ENCODE measurements at regions not wholly inside any gene's neighbourhood (a gene's known extent, or its start where the extent isn't known, plus 50 kb on each side); places are given as distances from the start of the nearest gene placed in this dataset.
"Not testable (repeated sequence)": the region's sequence is repeated elsewhere in the genome, so short reads cannot be mapped to it uniquely, and the experiment has no call there.

DNA sequence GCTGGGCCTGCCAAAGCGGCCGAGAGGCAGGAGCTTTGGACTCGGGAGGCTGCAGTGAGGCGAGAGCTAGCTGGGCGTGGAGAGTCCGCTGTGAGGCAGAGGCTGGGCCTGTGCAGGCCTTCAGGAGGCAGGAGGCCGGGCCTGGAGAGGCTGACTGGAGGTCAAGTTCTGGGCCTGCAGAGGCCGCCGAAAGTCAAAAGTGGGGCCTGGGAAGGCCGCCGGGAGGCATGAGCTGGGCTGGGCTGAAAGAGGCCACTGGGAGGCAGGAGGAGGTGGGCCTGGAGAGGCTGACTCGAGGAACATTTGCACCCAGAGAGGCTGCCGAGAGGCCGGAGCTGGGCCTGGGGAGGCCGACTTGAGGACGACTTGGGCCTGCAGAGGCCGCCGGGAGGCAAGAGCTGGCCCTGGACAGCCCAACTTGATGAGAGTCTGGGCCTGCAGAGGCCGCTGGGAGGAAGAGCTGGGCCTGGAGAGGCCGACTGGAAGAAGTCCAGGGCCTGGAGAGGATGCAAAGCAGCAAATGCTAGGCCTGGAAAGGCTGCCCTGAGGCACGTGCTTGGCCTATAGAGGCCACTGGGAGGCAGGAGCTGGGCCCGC is 72.7 kb upstream of the COBL start:
- FAIRE-seq; H4K8ac ChIP-seq (ENCODE audit: extremely low read depth, insufficient read depth, low read length); H4K5ac ChIP-seq (ENCODE audit: insufficient read length, low read depth, low read length); H3K9me3 ChIP-seq (ENCODE audit: insufficient read depth in 2 of 2, low read depth in 1 of 2, low read length in 1 of 2); H4K91ac ChIP-seq (replicated peaks; ENCODE audit: insufficient read length, low read length); H3K36me3 ChIP-seq (ENCODE audit: control insufficient read depth in 2 of 4, insufficient read depth in 4 of 4, low read length in 3 of 4); H3K4me1 ChIP-seq (replicated peaks in 1 of 4; ENCODE audit: control insufficient read depth in 3 of 4, insufficient read depth in 4 of 4, low read length in 3 of 4); H3K27me3 ChIP-seq (replicated peaks in 1 of 4; ENCODE audit: control insufficient read depth in 3 of 4, extremely low read depth in 1 of 4, insufficient read depth in 3 of 4, low read length in 3 of 4); H3K18ac ChIP-seq (ENCODE audit: extremely low read depth, low read length); H3K27ac ChIP-seq (ENCODE audit: low read depth, low read length); H3K23ac ChIP-seq (ENCODE audit: insufficient read length); H3K79me1 ChIP-seq (ENCODE audit: low read depth, low read length); POLR2A ChIA-PET (ENCODE audit: partially characterized antibody); H2BK120ac ChIP-seq (replicated peaks; ENCODE audit: low read depth, low read length); H2BK15ac ChIP-seq (ENCODE audit: low read length); H3K4me3 ChIP-seq (ENCODE audit: extremely low read depth in 1 of 4, insufficient read depth in 2 of 4, low read depth in 3 of 4, low read length in 4 of 4); H3K79me2 ChIP-seq (ENCODE audit: control insufficient read depth in 1 of 2, insufficient read depth in 2 of 2, low read length in 2 of 2); H2AK5ac ChIP-seq (ENCODE audit: low read depth, low read length); H3K4ac ChIP-seq (replicated peaks; ENCODE audit: insufficient read length, low read depth, low read length); H3K23me2 ChIP-seq (ENCODE audit: low read depth, low read length); H3K56ac ChIP-seq (replicated peaks; ENCODE audit: insufficient read length, low read depth, low read length); H2AFZ ChIP-seq (ENCODE audit: low read length); H4K20me1 ChIP-seq (replicated peaks in 1 of 2; ENCODE audit: control insufficient read depth in 1 of 2, insufficient read depth in 2 of 2, low read length in 2 of 2); H2BK20ac ChIP-seq (ENCODE audit: low read length); H3K4me2 ChIP-seq (ENCODE audit: insufficient read depth in 1 of 2, low read depth in 2 of 2, low read length in 2 of 2); DNase-seq (ENCODE audit: low read depth in 1 of 2, low spot score in 2 of 2); H2BK5ac ChIP-seq (ENCODE audit: low read depth, low read length); H3K14ac ChIP-seq (ENCODE audit: insufficient read length); H3K9ac ChIP-seq (replicated peaks in 1 of 4; ENCODE audit: extremely low read depth in 1 of 4, low read depth in 3 of 4, low read length in 3 of 4); H2BK12ac ChIP-seq (ENCODE audit: low read depth, low read length): not testable (repeated sequence)
- 89% methylated on average over 20 of the region's 22 CpGs; no CpG with 5 or more reads in 1 of the 2 experiments for WGBS, 2 experiments (ENCODE audit: extremely low coverage in 1 of 2, insufficient coverage in 1 of 2, insufficient read length in 1 of 2, insufficient replicate concordance in 2 of 2, low coverage in 1 of 2, low lambda C conversion rate in 2 of 2, missing lambda C conversion rate in 1 of 2)
- CTCF ChIA-PET (ENCODE audit: partially characterized antibody): interaction anchor here (0.7 to 1.8 kb wide), 5 partner anchors 21 to 227 kb away, joined by 3 to 6 read pairs (median 3); no protein-coding TSS in a partner anchor

DNA sequence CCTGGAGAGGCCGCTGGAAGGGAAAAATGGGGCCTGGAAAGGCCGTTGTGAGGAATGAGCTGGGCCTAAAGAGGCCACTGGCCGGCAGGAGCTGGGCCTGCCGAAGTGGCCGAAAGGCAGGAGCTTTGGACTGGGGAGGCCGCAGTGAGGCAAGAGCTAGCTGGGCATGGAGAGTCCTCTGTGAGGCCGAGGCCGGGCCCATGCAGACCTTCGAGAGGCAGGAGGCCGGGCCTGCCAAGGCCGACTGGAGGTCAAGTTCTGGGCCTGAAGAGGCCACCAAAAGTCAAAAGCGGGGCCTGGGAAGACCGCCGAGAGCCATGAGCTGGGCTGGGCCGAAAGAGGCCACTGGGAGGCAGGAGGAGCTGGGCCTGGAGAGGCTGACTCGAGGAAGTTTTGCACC is 71.6 kb upstream of the COBL start:
- CTCF ChIA-PET (ENCODE audit: partially characterized antibody): interaction anchor here (0.9 kb wide), 1 partner anchor 227 kb away, joined by 3 read pairs; no protein-coding TSS in a partner anchor
- not testable (repeated sequence) for H3K9me3 ChIP-seq (ENCODE audit: insufficient read depth in 2 of 2, low read depth in 1 of 2, low read length in 1 of 2); H2BK15ac ChIP-seq (ENCODE audit: low read length)

More for the DNA sequence above, 71.6 kb upstream of the COBL start:
- POLR2A ChIA-PET (ENCODE audit: partially characterized antibody); H3K36me3 ChIP-seq (ENCODE audit: control insufficient read depth in 2 of 4, insufficient read depth in 4 of 4, low read length in 3 of 4); H3K23me2 ChIP-seq (ENCODE audit: low read depth, low read length); H2AFZ ChIP-seq (ENCODE audit: low read length); H3K79me1 ChIP-seq (ENCODE audit: low read depth, low read length); H2BK5ac ChIP-seq (ENCODE audit: low read depth, low read length); DNase-seq (ENCODE audit: low read depth in 1 of 2, low spot score in 2 of 2); H3K23ac ChIP-seq (ENCODE audit: insufficient read length); H3K27ac ChIP-seq (ENCODE audit: low read depth, low read length); H2BK12ac ChIP-seq (ENCODE audit: low read depth, low read length); H3K9ac ChIP-seq (replicated peaks in 1 of 4; ENCODE audit: extremely low read depth in 1 of 4, low read depth in 3 of 4, low read length in 3 of 4); H3K18ac ChIP-seq (ENCODE audit: extremely low read depth, low read length); H4K91ac ChIP-seq (replicated peaks; ENCODE audit: insufficient read length, low read length); H2BK120ac ChIP-seq (replicated peaks; ENCODE audit: low read depth, low read length); H4K20me1 ChIP-seq (replicated peaks in 1 of 2; ENCODE audit: control insufficient read depth in 1 of 2, insufficient read depth in 2 of 2, low read length in 2 of 2); H3K56ac ChIP-seq (replicated peaks; ENCODE audit: insufficient read length, low read depth, low read length); H3K27me3 ChIP-seq (replicated peaks in 1 of 4; ENCODE audit: control insufficient read depth in 3 of 4, extremely low read depth in 1 of 4, insufficient read depth in 3 of 4, low read length in 3 of 4); H4K8ac ChIP-seq (ENCODE audit: extremely low read depth, insufficient read depth, low read length); H3K4me2 ChIP-seq (ENCODE audit: insufficient read depth in 1 of 2, low read depth in 2 of 2, low read length in 2 of 2); H3K4ac ChIP-seq (replicated peaks; ENCODE audit: insufficient read length, low read depth, low read length); FAIRE-seq; H4K5ac ChIP-seq (ENCODE audit: insufficient read length, low read depth, low read length); H3K4me3 ChIP-seq (ENCODE audit: extremely low read depth in 1 of 4, insufficient read depth in 2 of 4, low read depth in 3 of 4, low read length in 4 of 4); H2BK20ac ChIP-seq (ENCODE audit: low read length); H2AK5ac ChIP-seq (ENCODE audit: low read depth, low read length); H3K4me1 ChIP-seq (replicated peaks in 1 of 4; ENCODE audit: control insufficient read depth in 3 of 4, insufficient read depth in 4 of 4, low read length in 3 of 4); H3K79me2 ChIP-seq (ENCODE audit: control insufficient read depth in 1 of 2, insufficient read depth in 2 of 2, low read length in 2 of 2); H3K14ac ChIP-seq (ENCODE audit: insufficient read length): not testable (repeated sequence)
- 94% methylated on average over 12 of the region's 16 CpGs; no CpG with 5 or more reads in 1 of the 2 experiments for WGBS, 2 experiments (ENCODE audit: extremely low coverage in 1 of 2, insufficient coverage in 1 of 2, insufficient read length in 1 of 2, insufficient replicate concordance in 2 of 2, low coverage in 1 of 2, low lambda C conversion rate in 2 of 2, missing lambda C conversion rate in 1 of 2)

All from H1 (cell line).